GM10248 (cell line): ENCODE measurements at regions not wholly inside any gene's neighbourhood (a gene's known extent, or its start where the extent isn't known, plus 50 kb on each side); places are given as distances from the start of the nearest gene placed in this dataset.

ENCODE experiments used
- CTCF ChIA-PET: fragments of 300-600 bp; sonication (Branson Sonifier 250); formaldehyde crosslinking; extraction: SDS; loops from one replicate; lab custom pipeline; 2021; ENCODE audit warnings: antibody characterized with exemption; lab: Yijun Ruan, JAX
- POLR2A ChIA-PET: fragments of 350-650 bp; sonication (Branson Sonifier 250); formaldehyde crosslinking; extraction: SDS; loops from one replicate; lab custom pipeline; 2020; ENCODE audit warnings: antibody characterized with exemption; lab: Yijun Ruan, JAX
- DNase-seq: peaks from one replicate; pipeline ENCODE4 v3.0.0; 2012; ENCODE audit errors: extremely low spot score
- TF ChIP-seq, protein P1 (sequence below): IDR thresholded peaks from 2 replicates; pipeline ENCODE4 v1.5.1; 2012; ENCODE audit warnings: mild to moderate bottlenecking, low read depth; ENCODE audit errors: extremely low read depth, missing control alignments, control extremely low read depth

DNA sequence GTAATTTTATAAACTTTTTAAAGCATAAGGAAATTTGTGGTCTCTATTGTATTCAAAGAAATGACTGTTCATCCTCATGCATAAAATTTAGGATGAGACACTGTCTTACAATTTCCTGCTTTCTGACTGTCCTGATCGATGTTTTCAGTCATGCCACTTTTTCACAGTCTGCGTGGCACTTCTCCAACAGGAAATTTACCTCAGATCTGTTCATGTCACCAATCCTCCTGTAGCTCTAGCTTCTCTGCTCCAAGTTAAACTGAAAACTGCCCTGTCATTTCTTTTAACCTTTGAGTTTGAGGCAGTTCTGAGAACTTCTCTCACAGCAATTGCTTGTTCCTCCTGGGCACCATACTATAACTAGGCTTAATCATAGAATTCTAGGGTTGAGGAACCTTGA is 455.1 kb downstream of the EFNA5 start:
- POLR2A ChIA-PET: no interaction called here
- CTCF ChIA-PET: interaction anchor here (2.3 kb wide), 1 partner anchor 19 kb away, joined by 7 read pairs; no protein-coding TSS in a partner anchor
- TF ChIP-seq, protein P1, sequence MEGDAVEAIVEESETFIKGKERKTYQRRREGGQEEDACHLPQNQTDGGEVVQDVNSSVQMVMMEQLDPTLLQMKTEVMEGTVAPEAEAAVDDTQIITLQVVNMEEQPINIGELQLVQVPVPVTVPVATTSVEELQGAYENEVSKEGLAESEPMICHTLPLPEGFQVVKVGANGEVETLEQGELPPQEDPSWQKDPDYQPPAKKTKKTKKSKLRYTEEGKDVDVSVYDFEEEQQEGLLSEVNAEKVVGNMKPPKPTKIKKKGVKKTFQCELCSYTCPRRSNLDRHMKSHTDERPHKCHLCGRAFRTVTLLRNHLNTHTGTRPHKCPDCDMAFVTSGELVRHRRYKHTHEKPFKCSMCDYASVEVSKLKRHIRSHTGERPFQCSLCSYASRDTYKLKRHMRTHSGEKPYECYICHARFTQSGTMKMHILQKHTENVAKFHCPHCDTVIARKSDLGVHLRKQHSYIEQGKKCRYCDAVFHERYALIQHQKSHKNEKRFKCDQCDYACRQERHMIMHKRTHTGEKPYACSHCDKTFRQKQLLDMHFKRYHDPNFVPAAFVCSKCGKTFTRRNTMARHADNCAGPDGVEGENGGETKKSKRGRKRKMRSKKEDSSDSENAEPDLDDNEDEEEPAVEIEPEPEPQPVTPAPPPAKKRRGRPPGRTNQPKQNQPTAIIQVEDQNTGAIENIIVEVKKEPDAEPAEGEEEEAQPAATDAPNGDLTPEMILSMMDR: no peak
- no peak for DNase-seq

DNA sequence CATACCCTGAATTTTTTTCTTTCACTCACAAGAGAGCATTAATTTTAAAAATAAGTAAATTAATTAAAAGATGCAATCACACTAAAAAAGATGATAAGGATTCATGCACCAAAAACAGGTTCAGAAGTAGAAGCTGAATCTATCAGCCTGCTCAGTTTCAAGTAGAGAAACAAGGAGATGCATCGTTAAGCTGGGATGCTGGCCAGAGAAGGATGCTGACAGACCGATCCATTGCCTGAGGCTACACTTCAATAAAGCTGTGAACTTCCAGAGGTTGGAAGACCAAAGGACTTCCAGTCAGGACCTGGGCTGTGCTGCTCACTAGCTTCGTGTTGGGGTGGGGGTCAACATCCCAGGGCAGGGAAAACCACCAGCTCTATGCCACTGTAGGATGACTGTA is 457.7 kb downstream of the EFNA5 start:
- TF ChIP-seq, protein P1: no peak
- CTCF ChIA-PET: interaction anchor here (1.0 to 2.0 kb wide), 5 partner anchors 9 to 461 kb away, joined by 3 to 6 read pairs (median 3); no protein-coding TSS in a partner anchor
- no peak for DNase-seq
- POLR2A ChIA-PET: no interaction called here

DNA sequence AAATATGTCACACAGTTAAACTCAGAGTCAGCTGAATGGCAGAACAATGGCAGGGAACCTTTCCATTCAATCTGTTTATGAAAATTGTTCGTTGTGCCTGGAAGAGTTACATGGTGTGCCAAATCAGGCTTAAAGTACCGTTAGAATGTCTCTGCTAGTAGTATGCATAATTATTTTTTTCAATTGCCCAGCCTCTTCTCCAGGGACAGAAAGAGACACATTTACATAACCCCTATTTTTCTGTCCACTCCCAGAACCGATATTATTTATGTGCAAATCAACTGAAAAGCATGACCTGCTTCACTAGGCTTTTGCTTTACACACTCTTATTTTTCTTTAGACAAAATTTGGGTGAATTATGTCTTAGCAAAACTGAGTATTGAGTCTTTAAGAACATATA is 459.1 kb downstream of the EFNA5 start:
- ChIA-PET CTCF (interaction anchor here (1.5 kb wide), 1 partner anchor 13 kb away, joined by 4 read pairs; no protein-coding TSS in a partner anchor), POLR2A (no interaction called here)
- DNase-seq: no peak
- TF ChIP-seq, protein P1: no peak

DNA sequence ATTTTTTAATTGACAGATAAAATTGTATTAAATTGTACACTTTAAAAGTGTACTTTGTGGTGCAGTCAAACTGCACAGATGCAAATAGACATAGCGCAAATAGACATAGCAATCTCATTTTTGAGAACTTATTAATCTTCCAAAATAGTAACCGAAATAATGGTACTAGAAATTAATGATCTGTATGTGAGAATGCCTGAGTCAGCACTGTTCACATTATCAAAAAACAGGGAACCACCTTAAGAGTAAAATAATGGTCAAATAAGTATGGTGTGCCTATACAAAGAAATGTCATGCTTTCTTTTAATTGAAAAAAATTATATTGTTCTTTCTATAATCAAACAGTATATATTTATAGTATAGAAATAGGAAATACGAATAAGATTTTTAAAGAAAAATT is 461.9 kb downstream of the EFNA5 start:
- CTCF ChIA-PET: no interaction called here
- TF ChIP-seq, protein P1: no peak
- POLR2A ChIA-PET: no interaction called here
- no peak for DNase-seq

DNA sequence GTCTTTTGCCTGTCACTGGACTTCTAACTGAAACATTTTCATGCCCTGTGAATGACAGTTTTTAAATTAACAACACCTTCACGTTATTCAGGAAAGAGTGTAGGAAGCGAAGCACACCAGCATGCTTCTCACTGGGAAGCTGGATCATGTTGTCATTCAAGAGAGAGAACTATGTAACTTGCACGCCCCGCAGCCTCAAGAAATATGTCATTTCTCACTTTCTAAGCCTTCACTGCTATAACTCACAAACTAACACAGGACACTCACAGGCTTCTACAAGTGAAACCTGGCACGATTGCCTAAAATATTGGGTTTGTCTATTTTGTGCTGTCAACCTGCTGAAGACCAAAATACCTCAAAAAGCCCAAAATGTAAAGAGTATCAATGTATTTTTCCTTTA is 466.3 kb downstream of the EFNA5 start:
- no peak for DNase-seq
- CTCF ChIA-PET: no interaction called here
- TF ChIP-seq, protein P1: no peak
- POLR2A ChIA-PET: no interaction called here

DNA sequence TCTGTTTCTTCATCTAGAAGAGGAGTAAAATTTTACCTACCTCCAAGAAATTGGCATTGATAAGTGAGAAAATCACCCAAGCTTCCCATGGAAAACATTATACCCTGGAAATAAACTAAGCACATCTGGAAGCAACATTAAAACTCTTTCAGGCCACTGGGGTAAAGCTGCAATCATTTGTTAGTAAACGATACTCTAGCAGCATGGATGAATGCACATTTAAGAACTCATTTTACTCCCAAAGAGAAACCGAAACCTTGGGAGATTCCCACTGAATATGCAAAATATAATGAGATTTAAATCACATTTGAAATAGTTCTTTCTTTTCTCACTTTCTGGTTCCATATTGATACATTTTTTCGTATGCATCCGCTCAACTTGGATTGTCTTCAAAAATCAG is 467.5 kb downstream of the EFNA5 start:
- POLR2A ChIA-PET: no interaction called here
- DNase-seq: no peak
- TF ChIP-seq, protein P1: no peak
- CTCF ChIA-PET: interaction anchor here (1.3 kb wide), 1 partner anchor 47 kb away, joined by 3 read pairs; no protein-coding TSS in a partner anchor
